HepG2 (cell line): ENCODE measurements at regions not wholly inside any gene's neighbourhood (a gene's known extent, or its start where the extent isn't known, plus 50 kb on each side); places are given as distances from the start of the nearest gene placed in this dataset.

Experiments used
- ATAC-seq: fragments of 200-7000 bp; cut with Tn5 transposase; 3 replicates; pipeline ENCODE4 v1.9.1; 2020; ENCODE audit warnings: mild to moderate bottlenecking, moderate library complexity
- BruUV-seq: library from RNA; stranded (reverse); fragments of 400-500 nt; replicated peaks from 2 replicates; lab custom pipeline; 2021; lab: Mats Ljungman, UMichigan
- CTCF ChIA-PET: fragments of 300-600 bp; formaldehyde crosslinking; extraction: SDS; loops from one replicate; lab custom pipeline; 2021; ENCODE audit warnings: low total read pairs, inconsistent platforms, low intra/inter-chr PET ratio; lab: Yijun Ruan, JAX
- POLR2A ChIA-PET: fragments of 350-600 bp; sonication (Branson Sonifier 250); formaldehyde crosslinking; loops from one replicate; lab custom pipeline; 2020; ENCODE audit warnings: antibody characterized with exemption, inconsistent platforms; lab: Yijun Ruan, JAX
- DNase-seq: peaks from one replicate; pipeline ENCODE4 v3.0.0-alpha.2; 2015; ENCODE audit warnings: low spot score
- FAIRE-seq: peaks from 3 replicates; lab custom pipeline; 2011; peaks lifted over from hg19 to GRCh38; lab: Jason Lieb, UNC
- H2AFZ ChIP-seq: one replicate; pipeline ENCODE4 v1.6.1; 2011; ENCODE audit warnings: low read length, inconsistent platforms
- H3K27ac ChIP-seq: fragments of 300-600 bp; 3 replicates; pipeline ENCODE4 v1.8.0; 2011; ENCODE audit warnings: mixed run types, mild to moderate bottlenecking, mixed read lengths, low read length, inconsistent platforms; ENCODE audit not compliant: insufficient read depth; ENCODE audit errors: extremely low read length
- H3K27me3 ChIP-seq, 2 experiments: fragments of 200-600 bp in 1 of 2; 2 replicates in 1 of 2; 3 replicates in 1 of 2; pipeline versions ENCODE4 v1.6.0 to v1.8.0; 2011; ENCODE audit warnings: low read length in 2 of 2, mild to moderate bottlenecking in 2 of 2, moderate library complexity in 2 of 2, inconsistent platforms in 1 of 2; ENCODE audit not compliant: insufficient read depth in 2 of 2, control insufficient read depth in 1 of 2
- H3K36me3 ChIP-seq, 2 experiments: fragments of 200-600 bp in 1 of 2; replicated peaks in 1 of 2; 2 replicates in 1 of 2; 3 replicates in 1 of 2; pipeline versions ENCODE4 v1.5.1 to v1.8.0; 2011; ENCODE audit warnings: low read length in 2 of 2, inconsistent platforms in 1 of 2; ENCODE audit not compliant: insufficient read depth in 2 of 2, control insufficient read depth in 1 of 2
- H3K4me1 ChIP-seq: 2 replicates; pipeline ENCODE4 v1.5.1; 2012; ENCODE audit warnings: low read length, inconsistent platforms; ENCODE audit not compliant: insufficient read depth
- H3K4me2 ChIP-seq: 2 replicates; pipeline ENCODE4 v1.6.0; 2011; ENCODE audit warnings: low read depth, low read length, inconsistent platforms
- H3K4me3 ChIP-seq, 3 experiments: fragments of 200-600 bp in 1 of 3; sonication (generic), shearing (Covaris generic) in 1 of 3; replicated peaks in 1 of 3; 2 replicates each; pipeline ENCODE4 v1.5.1; 2011 to 2016; ENCODE audit warnings: low read length in 3 of 3, inconsistent platforms in 2 of 3, low read depth in 2 of 3, mild to moderate bottlenecking in 2 of 3, control low read depth in 1 of 3, mixed read lengths in 1 of 3; ENCODE audit not compliant: insufficient read depth in 1 of 3
- H3K79me2 ChIP-seq: one replicate; pipeline ENCODE4 v1.6.1; 2011; ENCODE audit warnings: low read length, inconsistent platforms; ENCODE audit not compliant: insufficient read depth
- H3K9ac ChIP-seq: 2 replicates; pipeline ENCODE4 v1.6.0; 2011; ENCODE audit warnings: mild to moderate bottlenecking, low read depth, low read length, inconsistent platforms; ENCODE audit not compliant: insufficient read depth
- H3K9me3 ChIP-seq: 2 replicates; pipeline ENCODE4 v1.5.1; 2012; ENCODE audit warnings: mild to moderate bottlenecking, low read length
- H4K20me1 ChIP-seq: 2 replicates; pipeline ENCODE4 v1.6.0; 2011; ENCODE audit warnings: inconsistent platforms, mild to moderate bottlenecking, low read length, moderate library complexity; ENCODE audit not compliant: insufficient read depth
- ATF1 ChIP-seq: IDR thresholded peaks from 2 replicates; pipeline ENCODE4 v1.6.1; 2016; ENCODE audit warnings: mild to moderate bottlenecking, control low read depth
- NR2F1 ChIP-seq, 2 experiments: fragments of 450-650 bp in 1 of 2; formaldehyde crosslinking in 1 of 2; IDR thresholded peaks; 2 replicates each; pipeline versions ENCODE4 v1.5.0 to v1.6.1; 2016 to 2020; ENCODE audit warnings: mild to moderate bottlenecking in 1 of 2, missing compliant biosample characterization in 1 of 2, missing genetic modification reagents in 1 of 2, moderate library complexity in 1 of 2
- PRPF4 ChIP-seq: fragments of 200-400 bp; formaldehyde crosslinking; IDR thresholded peaks from 2 replicates; pipeline ENCODE4 v1.6.1; 2016; ENCODE audit warnings: low read length, low read depth; ENCODE audit not compliant: poor library complexity, severe bottlenecking
- ZBTB21 ChIP-seq: sonication (generic); formaldehyde crosslinking; IDR thresholded peaks from 2 replicates; pipeline ENCODE4 v1.4.0; 2020; ENCODE audit warnings: missing genetic modification reagents
- ZNF121 ChIP-seq: sonication (generic); formaldehyde crosslinking; IDR thresholded peaks from 2 replicates; pipeline ENCODE4 v1.5.0; 2020; ENCODE audit warnings: mild to moderate bottlenecking, missing genetic modification reagents
- ZNF180 ChIP-seq: sonication (generic); formaldehyde crosslinking; IDR thresholded peaks from 2 replicates; pipeline ENCODE4 v1.4.0; 2020; ENCODE audit warnings: low read depth, missing genetic modification reagents, borderline replicate concordance
- ZNF232 ChIP-seq: sonication (generic); formaldehyde crosslinking; IDR thresholded peaks from 2 replicates; pipeline ENCODE4 v1.4.0; 2020; ENCODE audit warnings: missing genetic modification reagents, borderline replicate concordance
- ZNF569 ChIP-seq: sonication (generic); formaldehyde crosslinking; IDR thresholded peaks from 2 replicates; pipeline ENCODE4 v1.5.0; 2020; ENCODE audit warnings: mild to moderate bottlenecking, missing genetic modification reagents, moderate library complexity, borderline replicate concordance
- ZNF598 ChIP-seq: sonication (generic); formaldehyde crosslinking; IDR thresholded peaks from 2 replicates; pipeline ENCODE4 v1.5.1; 2020; ENCODE audit warnings: mild to moderate bottlenecking, missing genetic modification reagents, borderline replicate concordance
- ZNF703 ChIP-seq: sonication (generic); formaldehyde crosslinking; IDR thresholded peaks from 2 replicates; pipeline ENCODE4 v1.5.1; 2020; ENCODE audit warnings: missing genetic modification reagents, mild to moderate bottlenecking, moderate library complexity, borderline replicate concordance
- ZNF772 ChIP-seq: sonication (generic); formaldehyde crosslinking; IDR thresholded peaks from 2 replicates; pipeline ENCODE4 v1.5.0; 2020; ENCODE audit warnings: mild to moderate bottlenecking, missing genetic modification reagents
- WGBS: methylation state at CpG from one replicate; pipeline ENCODE4 v1.1.6; 2017; ENCODE audit warnings: low lambda C conversion rate; 5-methylcytosine and 5-hydroxymethylcytosine counted together
- in situ Hi-C: cut with HindIII; loops from 2 replicates; pipeline ENCODE4 v1.10.0; 2017; ENCODE audit warnings: low pct_unique_long_range_greater_than_20kb; ENCODE audit not compliant: extremely low pct_ligation_motif_present
- intact Hi-C: fragments of 100-400 bp; cut with micrococcal nuclease; formaldehyde crosslinking; loops from one replicate; pipeline ENCODE4 v1.10.0; 2022; ENCODE audit not compliant: unreplicated experiment
- TF ChIP-seq, protein P1 (sequence below): sonication (generic); formaldehyde crosslinking; conservative IDR thresholded peaks from 2 replicates; pipeline ENCODE4 v1.8.1; 2023; ENCODE audit warnings: missing genetic modification reagents
- TF ChIP-seq, protein P2 (sequence below): sonication (generic); formaldehyde crosslinking; IDR thresholded peaks from 2 replicates; pipeline ENCODE4 v1.5.0; 2020; ENCODE audit warnings: mild to moderate bottlenecking, missing genetic modification reagents, borderline replicate concordance
- TF ChIP-seq, protein P3 (sequence below): sonication (generic); formaldehyde crosslinking; IDR thresholded peaks from 2 replicates; pipeline ENCODE4 v1.5.1; 2020; ENCODE audit warnings: missing genetic modification reagents, mild to moderate bottlenecking, borderline replicate concordance

DNA sequence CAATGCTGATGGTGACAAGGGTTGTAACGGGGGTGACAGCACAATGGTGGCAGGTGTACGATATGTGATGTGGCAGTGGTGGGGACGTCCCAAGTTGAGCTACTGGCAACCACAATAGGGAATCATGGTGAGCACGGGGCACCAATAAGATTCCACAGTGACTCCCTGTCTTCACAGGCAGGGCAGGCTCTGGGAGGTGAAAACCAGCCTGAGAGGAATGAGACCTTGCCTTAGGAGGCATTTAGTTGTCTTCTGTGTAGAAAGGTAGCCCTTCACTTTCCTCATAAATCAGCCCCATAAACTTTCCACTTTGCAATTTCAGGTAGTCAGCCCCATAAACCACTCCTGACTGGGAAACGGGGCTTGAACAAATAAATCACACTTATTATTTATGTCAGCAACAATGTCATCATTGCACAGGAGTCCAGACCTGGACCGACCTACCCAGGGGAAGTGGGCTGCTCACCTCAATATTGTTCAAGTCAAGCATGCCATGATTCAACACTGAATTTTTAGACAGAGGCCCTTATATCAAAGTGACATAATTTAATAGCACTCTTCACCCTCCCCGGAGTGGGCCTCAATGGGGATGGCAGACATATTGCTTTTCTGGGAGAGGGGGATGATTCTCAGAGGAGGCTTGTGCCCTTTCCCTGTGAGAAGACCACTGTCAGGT lies 150.8 kb downstream of the CDC5L start:
- no peak overlapping the region for H3K4me2 ChIP-seq
- H3K79me2 ChIP-seq, result no peaks in the 10 kb centered on the region
- no peaks in the 10 kb centered on the region for H3K36me3 ChIP-seq
- H3K9ac ChIP-seq, result no peak overlapping the region
- DNase-seq, result no peak
- ATAC-seq, result no peak
- no peaks in the 10 kb centered on the region for H4K20me1 ChIP-seq
- no peak overlapping the region for H2AFZ ChIP-seq
- POLR2A ChIA-PET, result no interaction called here
- no peaks in the 10 kb centered on the region for H3K4me1 ChIP-seq
- no peak overlapping the region for H3K4me3 ChIP-seq
- FAIRE-seq, result no peak
- WGBS, result under 1% methylated on average over 7 of the region's 7 CpGs
- BruUV-seq, result no TSS peak
- CTCF ChIA-PET, result no interaction called here
- H3K9me3 ChIP-seq, result no peaks in the 10 kb centered on the region
- H3K27ac ChIP-seq, result no peak overlapping the region
- in situ Hi-C loops (no loop called here), intact Hi-C loops (no loop called here)
- peaks cover 8 to 61% of the 10 kb centered on the region in 2 experiments for H3K27me3 ChIP-seq
- TF ChIP-seq ZNF598 (CRISPR knock-in tag) (no peak), ZNF180 (CRISPR knock-in tag) (no peak), ZNF569 (CRISPR knock-in tag) (no peak), ATF1 (CRISPR knock-in tag) (no peak), ZBTB21 (CRISPR knock-in tag) (no peak), ZNF121 (no peak), ZNF772 (CRISPR knock-in tag) (no peak), ZNF232 (CRISPR knock-in tag) (no peak), NR2F1 (CRISPR knock-in tag; IDR thresholded peaks at IDR 0.05) (no peak), PRPF4 (no peak), ZNF703 (CRISPR knock-in tag) (no peak)
- TF ChIP-seq, protein P1, sequence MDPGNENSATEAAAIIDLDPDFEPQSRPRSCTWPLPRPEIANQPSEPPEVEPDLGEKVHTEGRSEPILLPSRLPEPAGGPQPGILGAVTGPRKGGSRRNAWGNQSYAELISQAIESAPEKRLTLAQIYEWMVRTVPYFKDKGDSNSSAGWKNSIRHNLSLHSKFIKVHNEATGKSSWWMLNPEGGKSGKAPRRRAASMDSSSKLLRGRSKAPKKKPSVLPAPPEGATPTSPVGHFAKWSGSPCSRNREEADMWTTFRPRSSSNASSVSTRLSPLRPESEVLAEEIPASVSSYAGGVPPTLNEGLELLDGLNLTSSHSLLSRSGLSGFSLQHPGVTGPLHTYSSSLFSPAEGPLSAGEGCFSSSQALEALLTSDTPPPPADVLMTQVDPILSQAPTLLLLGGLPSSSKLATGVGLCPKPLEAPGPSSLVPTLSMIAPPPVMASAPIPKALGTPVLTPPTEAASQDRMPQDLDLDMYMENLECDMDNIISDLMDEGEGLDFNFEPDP (CRISPR knock-in tag), result no peak
- TF ChIP-seq, protein P2, sequence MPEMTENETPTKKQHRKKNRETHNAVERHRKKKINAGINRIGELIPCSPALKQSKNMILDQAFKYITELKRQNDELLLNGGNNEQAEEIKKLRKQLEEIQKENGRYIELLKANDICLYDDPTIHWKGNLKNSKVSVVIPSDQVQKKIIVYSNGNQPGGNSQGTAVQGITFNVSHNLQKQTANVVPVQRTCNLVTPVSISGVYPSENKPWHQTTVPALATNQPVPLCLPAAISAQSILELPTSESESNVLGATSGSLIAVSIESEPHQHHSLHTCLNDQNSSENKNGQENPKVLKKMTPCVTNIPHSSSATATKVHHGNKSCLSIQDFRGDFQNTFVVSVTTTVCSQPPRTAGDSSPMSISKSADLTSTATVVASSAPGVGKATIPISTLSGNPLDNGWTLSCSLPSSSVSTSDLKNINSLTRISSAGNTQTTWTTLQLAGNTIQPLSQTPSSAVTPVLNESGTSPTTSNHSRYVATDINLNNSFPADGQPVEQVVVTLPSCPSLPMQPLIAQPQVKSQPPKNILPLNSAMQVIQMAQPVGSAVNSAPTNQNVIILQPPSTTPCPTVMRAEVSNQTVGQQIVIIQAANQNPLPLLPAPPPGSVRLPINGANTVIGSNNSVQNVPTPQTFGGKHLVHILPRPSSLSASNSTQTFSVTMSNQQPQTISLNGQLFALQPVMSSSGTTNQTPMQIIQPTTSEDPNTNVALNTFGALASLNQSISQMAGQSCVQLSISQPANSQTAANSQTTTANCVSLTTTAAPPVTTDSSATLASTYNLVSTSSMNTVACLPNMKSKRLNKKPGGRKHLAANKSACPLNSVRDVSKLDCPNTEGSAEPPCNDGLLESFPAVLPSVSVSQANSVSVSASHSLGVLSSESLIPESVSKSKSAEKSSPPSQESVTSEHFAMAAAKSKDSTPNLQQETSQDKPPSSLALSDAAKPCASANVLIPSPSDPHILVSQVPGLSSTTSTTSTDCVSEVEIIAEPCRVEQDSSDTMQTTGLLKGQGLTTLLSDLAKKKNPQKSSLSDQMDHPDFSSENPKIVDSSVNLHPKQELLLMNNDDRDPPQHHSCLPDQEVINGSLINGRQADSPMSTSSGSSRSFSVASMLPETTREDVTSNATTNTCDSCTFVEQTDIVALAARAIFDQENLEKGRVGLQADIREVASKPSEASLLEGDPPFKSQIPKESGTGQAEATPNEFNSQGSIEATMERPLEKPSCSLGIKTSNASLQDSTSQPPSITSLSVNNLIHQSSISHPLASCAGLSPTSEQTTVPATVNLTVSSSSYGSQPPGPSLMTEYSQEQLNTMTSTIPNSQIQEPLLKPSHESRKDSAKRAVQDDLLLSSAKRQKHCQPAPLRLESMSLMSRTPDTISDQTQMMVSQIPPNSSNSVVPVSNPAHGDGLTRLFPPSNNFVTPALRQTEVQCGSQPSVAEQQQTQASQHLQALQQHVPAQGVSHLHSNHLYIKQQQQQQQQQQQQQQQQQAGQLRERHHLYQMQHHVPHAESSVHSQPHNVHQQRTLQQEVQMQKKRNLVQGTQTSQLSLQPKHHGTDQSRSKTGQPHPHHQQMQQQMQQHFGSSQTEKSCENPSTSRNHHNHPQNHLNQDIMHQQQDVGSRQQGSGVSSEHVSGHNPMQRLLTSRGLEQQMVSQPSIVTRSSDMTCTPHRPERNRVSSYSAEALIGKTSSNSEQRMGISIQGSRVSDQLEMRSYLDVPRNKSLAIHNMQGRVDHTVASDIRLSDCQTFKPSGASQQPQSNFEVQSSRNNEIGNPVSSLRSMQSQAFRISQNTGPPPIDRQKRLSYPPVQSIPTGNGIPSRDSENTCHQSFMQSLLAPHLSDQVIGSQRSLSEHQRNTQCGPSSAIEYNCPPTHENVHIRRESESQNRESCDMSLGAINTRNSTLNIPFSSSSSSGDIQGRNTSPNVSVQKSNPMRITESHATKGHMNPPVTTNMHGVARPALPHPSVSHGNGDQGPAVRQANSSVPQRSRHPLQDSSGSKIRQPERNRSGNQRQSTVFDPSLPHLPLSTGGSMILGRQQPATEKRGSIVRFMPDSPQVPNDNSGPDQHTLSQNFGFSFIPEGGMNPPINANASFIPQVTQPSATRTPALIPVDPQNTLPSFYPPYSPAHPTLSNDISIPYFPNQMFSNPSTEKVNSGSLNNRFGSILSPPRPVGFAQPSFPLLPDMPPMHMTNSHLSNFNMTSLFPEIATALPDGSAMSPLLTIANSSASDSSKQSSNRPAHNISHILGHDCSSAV (CRISPR knock-in tag), result no peak
- TF ChIP-seq, protein P3, sequence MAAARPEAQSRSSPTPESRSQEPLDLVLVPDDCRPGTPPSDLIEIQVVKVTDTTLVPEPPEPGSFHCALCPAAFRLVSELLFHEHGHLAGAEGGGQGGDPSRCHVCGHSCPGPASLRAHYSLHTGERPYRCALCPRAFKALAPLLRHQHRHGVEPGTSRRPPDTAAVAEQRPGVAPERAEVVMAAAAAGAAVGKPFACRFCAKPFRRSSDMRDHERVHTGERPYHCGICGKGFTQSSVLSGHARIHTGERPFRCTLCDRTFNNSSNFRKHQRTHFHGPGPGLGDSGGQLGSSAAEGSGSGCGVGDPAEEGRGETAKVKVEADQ (CRISPR knock-in tag), result no peak
